ENCODE measurements at regions not wholly inside any gene's neighbourhood (a gene's known extent, or its start where the extent isn't known, plus 50 kb on each side); places are given as distances from the start of the nearest gene placed in this dataset.

DNA sequence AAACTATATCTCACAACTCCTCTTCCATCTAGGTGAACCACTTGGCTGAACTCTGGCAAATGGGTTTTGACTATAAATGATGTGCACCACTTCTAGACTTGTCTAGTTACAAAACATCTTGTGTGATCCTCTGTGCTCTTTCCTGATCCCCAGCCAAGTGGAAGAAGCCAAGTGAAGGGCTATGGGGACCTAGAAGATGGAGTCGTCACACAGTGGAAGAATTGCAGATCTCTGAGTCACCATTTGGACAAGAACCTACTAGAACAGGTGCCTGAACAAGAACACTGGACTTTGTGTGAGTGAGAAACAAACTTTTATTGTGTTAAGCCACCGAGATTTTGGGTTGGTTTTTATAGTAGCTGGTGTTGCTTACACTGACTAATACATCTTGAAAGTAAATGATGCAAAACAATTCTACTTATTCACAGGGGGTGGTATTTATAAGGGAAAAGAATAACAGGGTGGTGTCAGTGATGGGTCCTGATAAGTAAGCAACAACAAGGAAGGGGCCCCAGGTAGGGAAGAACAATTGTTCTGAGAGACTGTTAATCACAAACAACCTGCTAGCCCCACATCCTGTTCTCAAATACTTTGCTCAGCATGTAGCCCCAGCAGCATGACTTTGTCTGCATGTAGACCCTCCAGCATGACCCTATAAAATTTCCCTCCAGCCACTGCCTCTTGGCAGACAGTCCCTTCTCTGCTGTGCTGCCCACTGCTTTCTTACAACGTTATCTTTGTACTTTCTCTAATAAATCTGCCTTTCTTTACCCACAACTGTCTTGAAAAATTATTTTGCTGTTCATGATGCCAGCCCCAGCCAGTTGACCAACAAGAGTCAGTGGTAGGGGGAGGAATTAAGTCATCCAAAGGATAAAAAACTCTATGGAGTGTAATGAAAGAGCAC lies 280.7 kb upstream of the PLET1 start:
- DNase-seq = no peak

DNA sequence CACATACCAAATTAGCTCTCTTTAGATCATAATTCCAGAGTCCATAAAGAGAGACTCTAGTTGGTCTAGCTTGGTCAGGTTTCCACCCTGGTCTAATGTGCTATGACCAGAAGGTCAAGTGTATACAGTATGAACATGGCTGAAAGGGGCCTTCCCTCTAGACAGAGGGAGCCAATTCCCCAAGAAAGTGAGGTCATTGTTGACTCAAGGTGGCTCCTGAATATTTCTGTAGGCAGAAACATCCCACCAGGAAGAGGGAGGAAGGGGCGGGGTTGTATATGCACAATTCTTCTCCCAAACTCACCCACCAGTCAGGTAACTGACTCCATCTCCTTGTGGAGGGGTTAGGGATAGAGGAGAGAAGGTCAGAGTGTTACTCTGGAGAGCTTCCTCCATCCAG lies 281.8 kb upstream of the PLET1 start:
- DNase-seq = no peak

DNA sequence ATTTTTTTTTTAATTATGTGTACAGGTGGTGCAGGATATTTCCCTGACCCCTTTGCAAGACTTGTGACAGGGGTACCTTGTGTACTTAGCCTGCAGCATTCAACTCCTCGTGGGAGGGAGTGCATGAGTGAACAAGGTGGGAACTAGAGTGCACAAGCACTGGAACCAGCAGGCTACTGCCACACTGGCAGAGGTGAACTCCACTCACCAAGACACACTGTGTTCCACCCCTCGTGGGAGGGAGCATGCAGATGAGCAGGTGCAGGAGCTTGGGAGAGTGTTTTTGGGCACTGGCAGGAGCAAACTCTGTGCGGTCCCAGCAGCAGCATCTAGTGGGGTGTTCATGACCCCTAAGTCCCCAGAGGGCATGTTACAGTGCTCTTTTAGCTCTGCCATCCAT lies 282.7 kb upstream of the PLET1 start:
- no peak for DNase-seq

DNA sequence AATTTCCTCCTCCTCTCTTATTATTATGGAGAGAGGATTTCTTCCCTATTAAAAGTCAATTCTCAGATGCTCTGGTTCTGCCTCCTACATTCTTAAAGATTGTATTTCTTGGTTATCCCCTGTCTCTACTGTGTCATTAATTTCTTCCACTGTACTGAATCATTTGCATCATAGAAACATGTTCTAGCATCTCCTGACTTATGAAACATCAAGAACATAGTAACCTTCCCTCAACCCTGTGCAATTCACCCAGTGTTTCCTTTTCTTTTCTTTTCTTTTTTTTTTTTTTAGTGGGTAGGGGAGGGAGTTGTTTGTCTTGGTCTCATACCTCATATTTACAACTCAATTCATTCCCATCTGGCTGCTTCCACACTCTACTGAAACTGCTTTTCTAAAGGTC lies 288.0 kb upstream of the PLET1 start:
- DNase-seq = no peak

DNA sequence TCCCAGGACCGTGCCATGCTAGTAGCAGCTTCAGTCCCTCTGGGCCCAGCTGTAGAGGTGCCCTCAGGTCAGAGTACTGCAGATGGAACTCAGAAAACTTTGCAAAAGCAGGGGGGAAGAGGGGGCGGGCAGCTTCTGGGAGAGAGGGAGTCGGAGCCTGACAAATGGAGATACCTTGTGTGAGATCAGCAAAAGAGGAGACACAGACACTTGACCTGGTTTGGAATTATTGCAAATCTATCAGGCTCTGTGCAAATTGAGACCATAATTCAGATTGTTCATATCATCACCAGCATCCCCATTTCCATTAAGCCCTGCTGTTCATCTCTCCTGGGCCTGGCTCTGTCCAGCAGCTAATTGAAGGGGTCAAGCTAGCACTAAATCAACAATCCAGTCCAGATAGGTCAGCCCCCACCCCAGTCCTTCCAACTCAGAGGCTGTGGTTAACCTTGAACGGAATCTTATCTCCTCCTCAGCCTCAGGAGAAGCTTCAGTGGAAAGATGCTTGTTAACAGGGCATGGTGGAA lies 292.6 kb upstream of the PLET1 start:
- no peak for DNase-seq

DNA sequence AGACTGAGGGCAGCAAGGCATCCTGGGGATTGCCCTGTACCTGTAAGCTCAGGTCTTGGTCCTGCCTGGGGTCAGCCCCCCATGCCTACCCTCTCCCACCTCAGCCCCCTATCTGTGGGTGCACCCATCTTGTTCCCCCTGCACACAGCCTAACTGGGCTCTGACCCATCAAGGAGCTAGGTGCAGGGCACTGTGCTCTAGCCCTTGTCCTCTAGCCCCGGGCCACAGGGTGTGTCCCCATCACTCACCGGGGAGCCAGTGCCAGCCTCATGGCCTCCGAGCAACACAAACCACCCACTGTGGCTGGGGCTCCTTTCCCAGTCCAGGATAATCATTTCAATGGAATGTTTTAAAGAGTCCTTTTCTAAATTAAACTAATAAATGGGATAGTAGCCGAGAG lies 293.9 kb upstream of the PLET1 start:
- no peak for DNase-seq

DNA sequence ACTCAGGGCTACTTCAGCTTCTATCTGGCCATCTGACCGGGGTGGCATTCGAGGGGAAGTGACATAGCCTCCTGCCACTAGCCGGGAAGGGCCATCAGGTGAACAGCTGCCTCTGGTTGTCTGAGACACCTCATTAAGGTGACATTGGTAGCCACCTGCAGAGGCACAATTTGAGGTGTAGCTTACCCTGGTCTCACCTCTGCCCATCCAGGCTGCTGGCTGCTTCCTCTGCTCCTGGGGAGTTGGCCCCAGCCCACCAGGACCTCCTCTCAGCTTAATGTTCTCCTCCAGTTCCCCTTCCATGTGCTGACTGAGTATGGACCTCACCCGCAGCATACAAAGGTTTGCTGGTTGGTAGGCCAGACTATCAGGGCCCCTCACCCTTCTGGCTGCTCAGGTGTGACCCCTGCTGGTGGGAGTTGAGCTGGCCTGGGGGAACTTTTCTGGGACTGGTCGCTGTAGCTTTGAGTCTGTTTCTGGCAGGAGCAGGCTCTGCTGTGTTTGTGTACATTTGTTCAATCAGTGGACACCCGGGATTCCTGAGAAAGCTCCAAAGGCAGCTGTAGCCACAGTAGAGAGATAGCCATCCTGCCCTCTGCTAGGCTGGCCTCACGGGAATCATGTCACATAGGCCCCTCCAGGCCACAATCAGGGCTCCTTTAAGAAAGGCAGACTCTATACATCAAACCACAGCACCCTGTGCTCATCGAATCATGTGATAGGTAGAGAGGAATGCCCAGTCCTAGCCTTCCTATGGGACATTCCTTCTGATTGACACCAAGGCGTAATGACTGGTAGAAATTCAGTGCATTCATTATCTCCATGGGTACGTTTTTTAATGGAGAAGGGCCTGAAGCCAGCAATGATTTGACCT lies 295.1 kb upstream of the PLET1 start:
- peak; percentile 11 for DNase-seq

DNA sequence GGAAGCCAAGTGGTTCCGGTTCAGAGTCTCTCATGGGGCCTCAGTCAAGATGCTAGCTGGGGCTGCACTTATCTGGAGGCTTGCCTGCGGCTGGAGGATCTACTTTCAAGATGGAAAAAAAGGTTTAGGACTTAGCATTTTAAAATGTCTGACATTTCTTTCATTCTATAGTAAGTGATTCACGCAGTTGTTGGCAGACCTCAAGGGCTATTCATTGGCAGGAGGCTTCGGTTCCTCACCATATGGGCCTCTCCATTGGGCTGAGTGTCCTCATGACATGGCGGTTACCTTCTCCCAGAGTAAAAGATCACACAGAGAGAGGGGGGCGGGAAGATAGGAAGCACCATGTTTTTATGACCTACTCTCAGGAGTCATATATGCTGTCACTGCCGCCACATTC lies 298.0 kb upstream of the PLET1 start:
- no peak for DNase-seq

DNA sequence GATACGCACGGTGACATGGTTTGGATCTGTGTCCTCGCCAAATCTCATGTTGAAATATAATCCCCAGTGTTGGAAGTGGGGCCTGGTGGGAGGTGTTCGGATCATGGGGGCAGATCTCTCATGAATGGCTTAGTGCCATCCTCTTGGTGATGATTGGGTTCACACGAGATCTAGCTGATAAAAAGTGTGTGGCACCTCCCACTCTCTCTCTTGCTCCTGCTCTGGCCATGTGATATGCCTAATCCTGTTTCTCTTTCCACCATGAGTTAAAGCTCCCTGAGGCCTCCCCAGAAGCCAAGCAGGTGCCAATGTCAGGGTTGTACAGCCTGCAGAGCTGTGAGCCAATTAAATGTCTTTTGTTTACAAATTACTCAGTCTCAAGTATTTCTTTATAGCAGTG lies 303.1 kb upstream of the PLET1 start:
- no peak for DNase-seq

DNA sequence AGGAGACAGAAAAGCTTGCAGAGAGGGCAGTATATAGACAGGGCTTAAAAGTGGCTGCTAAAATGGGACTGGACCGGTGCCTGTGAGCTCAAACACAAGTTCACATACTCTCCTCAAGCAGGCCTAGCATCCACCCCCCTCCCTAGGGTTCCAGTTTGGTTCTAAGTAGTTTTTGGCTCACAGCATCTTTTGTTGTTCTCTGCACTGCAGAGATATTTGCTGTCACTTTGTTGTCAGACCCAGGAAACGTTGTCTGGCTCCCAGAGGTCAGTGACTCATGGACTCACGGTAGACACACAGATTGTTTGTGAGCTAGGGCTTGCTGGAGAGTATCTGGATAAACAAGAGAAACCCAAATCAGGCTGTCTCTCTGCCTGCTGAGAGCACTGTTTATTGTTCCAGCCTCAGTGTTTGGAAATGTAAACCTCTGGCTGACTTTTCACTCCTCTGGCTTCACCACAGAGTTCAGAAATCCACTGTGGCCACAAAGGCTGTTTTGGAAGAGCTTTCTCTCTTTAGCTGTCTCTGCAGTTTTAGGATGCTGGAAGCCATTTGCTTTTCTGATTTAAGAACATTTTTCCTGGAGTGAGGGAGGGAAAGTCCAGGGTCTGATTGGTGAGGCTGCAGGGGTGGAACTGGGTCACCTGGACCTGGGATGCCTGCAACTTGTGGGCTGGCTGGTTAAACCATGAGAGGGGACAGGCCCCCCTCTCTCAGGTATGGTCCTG lies 303.7 kb upstream of the PLET1 start:
- DNase-seq = peak; percentile 58

DNA sequence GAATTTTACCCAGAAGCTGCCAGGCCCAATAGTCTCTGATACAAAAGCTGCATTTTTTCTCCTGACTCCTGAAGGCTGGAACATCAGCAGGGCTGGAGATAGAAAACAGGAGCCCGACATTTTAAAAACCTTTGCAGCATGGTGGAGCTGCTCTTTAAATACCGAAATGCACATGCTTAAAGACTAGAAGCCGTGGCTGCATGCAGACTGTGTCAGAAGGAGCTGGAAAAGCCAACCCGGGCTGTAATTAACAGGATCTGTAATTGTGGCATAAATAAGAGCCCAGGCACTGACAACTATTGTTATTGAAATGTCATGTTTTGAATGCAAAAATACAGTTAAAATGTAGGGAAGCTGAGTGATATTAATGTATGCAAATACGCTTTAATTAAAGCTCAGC lies 304.9 kb upstream of the PLET1 start:
- DNase-seq = no peak

DNA sequence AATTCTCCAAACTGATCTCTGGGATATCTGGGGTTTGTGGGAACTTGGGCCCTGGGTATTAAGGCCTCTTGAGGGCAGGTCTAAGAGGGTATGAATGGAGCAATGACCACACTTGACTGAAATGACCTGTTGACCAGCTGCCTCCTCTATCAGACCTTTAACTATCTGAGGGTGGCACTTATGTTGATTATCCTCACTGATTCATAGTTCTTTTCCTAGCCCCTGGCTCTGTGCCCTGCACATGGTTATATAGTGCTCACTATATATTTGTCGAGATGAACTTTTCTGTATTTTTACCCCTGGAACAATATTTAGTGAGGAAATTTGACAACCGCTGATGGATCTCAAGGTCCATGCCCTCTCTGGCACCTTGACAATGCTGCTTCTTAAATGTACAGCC lies 305.5 kb upstream of the PLET1 start:
- no peak for DNase-seq

DNA sequence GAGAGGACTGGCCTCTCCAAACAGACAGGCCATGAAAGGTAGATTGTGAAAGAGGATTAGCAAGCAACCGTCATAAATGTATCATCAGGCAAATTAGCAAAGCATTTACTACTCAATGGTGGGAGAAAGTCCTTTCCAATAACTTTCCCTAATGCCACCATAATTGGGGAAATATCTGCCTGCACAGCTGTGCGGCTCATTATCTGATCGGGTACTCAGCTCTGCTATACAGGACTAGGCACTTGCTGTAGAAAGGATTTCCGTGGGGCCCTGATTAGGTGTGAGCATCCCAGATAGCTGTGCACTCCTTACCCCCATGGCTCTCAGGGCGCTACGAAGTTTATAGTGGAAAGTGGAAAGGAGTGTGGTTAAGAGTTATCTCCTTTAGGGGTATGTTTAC lies 309.7 kb upstream of the PLET1 start:
- DNase-seq = no peak

DNA sequence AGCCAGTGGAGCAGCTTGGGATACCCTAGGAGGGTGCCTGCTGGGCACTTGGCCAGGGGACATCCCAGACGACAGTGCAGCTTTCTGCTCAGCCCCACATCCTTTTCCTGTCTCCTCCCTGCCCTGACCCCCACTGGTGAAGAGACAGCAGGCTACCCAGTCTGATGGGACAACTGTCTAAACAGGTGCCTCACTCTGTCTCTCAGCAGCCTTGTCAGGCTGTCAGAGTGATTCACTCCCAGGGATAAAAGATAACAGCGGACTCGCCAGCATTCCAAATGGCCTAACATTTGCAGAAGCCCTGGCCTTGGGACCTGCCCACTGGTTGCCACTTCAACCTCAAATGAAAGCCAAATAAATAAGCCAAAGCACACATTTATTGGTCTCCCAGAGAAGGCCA lies 318.6 kb upstream of the PLET1 start:
- no peak for DNase-seq

DNA sequence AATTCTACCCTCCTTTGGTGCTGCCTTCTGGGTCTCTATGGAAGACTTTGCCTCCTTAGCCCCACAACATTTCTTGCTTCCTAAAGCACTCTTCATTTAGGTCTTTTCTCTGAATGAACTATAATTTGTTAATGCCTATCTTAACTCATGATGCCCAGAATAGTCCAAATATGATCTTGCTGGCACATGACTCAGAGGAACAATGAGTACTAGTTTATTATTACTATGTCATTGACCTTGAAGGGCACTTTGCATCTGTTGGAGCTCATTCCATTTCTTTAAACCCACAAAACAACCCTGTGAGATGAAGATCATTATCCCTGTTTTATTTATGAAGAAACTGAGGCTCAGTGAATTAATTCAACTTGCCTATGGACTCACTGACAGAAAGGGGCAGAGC lies 320.2 kb upstream of the PLET1 start:
- DNase-seq = peak; percentile 51

DNA sequence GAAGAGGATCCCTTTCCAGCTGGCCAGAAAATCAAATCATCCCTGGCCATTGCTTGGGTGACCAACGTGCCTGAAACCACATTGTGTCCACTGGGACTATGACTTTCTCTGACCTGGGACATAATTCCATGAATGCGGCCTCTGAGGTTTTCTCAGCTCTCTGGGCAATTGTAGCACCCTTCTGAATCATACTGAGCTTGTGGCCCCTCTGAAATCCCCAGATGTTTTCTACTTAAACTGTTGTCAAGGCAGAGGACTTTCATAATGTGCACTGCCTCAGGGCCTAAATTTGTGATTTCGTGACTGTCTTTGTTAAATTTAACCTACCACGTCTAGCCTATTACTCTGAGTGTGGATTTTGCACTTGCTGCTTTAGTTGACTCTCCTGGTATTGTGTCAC lies 321.1 kb upstream of the PLET1 start:
- DNase-seq = no peak

DNA sequence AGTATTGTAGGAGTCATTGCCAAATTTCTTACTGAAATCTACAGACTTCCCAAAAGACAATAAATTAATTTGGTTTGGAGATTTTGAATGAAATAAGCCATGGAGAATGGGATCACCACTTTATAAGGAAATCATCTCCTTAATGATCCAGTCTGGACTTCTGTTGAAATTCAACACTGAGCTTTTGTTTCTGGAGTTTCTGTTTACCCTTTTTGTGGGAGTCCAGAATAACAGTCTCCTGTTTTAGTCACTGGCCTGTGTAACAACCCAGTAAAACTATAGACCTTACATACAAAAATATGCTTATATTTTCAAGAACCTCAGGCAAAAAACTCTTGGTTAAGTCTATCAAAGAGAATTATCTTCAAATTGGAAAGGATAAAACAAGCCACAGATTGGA lies 321.7 kb upstream of the PLET1 start:
- DNase-seq = no peak

DNA sequence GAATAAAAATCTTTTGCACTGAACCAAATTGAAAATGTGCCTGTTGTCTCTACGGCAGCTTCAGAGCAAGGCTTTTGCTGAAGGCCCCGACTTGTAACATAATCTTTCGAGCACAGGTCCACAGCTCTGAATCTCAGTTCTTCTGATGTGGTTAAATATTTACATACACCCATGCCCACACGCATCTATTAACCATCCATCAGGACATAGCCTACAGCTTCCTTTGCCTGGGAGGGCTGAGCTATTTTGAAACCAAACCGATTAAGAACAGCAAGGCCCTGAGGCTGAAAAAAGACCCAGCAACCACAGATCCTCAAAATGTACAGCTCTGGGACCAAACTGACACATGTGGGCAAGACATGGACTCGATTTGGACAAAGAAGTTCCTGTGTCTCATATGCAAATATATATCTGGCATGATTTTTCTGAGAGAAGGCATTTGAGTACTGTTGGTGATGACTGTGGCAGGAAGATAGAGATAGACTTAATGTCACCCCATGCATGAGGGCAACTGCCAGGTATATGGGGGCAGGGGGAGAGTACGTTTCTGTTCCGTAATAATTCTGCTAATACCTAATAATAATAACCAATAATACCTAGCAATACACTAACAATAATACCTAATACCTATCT lies 322.7 kb upstream of the PLET1 start:
- no peak for DNase-seq

DNA sequence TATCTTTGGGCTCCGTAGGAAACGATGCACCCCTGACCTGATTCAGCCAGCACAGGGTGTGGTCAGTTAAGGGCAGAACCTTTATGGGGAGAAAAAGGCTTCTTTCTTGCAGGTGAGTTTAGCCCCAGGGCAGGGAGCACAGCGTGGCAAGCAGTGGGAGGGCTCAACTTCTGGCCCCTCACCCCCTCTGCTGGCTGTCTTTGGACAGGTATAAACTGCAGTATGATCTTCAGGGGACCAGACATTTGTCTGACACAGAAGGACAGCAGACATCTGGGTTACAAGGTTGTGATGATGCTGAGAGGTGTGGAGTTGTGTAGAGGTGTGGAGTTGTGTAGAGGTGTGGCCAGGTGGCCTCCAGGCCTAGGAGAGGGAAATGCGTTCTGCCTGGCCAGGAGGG lies 324.0 kb upstream of the PLET1 start:
- no peak for DNase-seq

DNA sequence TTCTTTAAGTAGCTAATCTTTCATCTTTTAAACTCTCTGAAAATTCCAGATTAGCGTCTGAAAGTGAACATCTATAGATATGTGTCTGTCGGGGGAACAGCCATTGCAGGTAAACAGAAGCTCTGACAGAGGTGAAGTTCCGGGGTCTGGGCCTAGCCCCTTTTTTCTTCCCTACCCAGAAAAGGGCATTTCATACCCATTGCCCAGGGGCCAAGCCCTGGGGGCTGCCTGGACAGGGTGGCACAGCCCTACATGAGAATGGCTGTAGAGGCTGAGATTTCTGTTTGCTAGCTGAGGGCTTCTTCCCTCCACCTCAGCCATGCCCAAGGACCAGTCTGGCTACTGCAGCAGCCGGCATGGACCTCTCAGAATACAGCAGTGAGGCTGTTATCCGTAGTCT lies 327.0 kb upstream of the PLET1 start:
- DNase-seq = no peak

DNA sequence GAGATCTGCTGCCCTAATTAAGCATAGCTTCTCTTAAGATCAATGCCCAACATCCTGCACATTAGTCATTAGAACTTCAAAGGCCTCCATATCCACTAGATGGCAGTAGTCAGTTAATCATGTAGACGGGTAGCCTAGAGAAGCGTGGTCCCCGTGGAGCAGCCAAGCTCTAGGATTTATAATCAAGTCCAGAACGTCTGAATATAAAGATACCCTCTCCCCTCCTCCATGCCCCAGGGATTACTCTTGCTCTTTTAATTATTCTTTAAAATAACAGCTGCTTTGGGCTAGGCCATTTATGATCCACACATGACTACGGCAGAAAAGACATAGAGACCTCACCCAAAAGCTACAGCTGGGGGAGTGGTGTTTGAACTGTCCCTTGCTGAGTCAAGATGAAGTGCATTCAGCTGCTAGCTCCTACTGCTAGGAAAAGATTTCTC lies 327.6 kb upstream of the PLET1 start:
- DNase-seq = peak; percentile 83

DNA sequence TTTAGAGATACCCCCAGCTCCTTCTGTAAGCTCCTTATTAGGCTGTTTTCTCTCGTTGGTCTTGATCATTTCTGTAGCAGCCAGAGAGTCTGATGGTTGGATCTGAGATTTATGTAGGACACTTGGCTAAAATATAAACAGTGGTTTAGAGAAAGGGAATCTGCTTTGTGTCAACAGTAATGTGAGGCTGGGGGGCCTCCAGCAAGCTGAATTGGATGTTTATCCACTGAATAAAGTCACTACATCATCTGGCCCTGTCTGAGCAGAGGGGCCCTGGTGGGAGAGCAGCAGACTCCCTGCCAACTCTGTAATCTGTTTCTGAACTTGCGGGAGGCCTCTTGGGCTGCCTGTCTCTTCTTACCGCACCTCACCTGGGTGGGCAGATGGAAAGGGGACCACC lies 328.5 kb upstream of the PLET1 start:
- no peak for DNase-seq

DNA sequence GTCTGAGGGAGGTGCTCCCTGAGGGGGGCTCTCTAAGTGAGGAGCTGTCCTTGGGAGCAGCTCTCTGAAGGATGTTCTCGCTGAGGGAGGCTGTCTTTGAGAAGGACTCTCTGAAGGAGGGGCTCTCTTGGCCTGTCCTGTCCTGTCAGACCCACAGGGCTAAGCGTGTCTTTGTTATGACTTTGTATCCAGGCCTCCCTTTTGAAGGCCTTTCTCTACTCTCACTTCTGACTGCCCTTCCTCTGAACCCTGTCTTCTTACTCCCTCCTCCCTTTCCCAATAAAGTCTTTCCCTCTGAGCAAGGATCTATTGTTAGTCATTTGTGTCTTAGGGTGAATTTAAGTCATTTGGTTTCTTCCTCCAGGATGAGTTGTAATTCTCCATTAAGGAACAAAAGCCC lies 330.1 kb upstream of the PLET1 start:
- no peak for DNase-seq
